ENCODE measurements at regions not wholly inside any gene's neighbourhood (a gene's known extent, or its start where the extent isn't known, plus 50 kb on each side); places are given as distances from the start of the nearest gene placed in this dataset.

DNA sequence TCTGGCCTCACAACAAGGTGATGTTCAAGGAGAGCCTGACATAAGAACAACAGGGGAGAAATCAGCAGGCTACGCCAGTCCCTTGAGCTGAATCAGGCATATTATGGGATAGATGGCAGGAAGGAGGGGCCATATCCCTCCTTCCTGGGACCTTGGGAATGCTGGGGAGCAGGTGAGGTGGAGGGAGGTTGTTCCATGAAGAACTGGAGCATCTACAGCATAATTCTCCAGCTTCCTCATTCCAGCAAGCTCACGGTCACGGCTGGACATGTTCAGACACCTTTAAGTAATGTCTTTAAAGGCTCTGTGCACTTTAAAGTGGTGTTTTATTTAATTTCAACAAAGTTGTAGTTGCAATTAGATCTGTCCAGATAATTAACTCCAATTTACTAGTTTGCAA, 780.5 kb downstream of the TYW1 start:
- Histone ChIP-seq H3K79me2 (ENCODE audit: insufficient read depth, low read depth) (no peaks in the 10 kb centered on the region), H2AFZ (ENCODE audit: low read depth) (no peak overlapping the region), H3K4me3 (IDR thresholded peaks at IDR 0.05; ENCODE audit: insufficient read depth, low read depth, low read length) (no peak overlapping the region), H3K4me1 (ENCODE audit: low read depth, poor library complexity, severe bottlenecking) (no peaks in the 10 kb centered on the region), H3K9ac (no peak overlapping the region), H3K27ac (no peak overlapping the region), H3K27me3 (ENCODE audit: insufficient read depth, low read depth) (no peaks in the 10 kb centered on the region), H4K20me1 (ENCODE audit: insufficient read depth) (no peaks in the 10 kb centered on the region), H3K4me2 (no peak overlapping the region), H3K36me3 (ENCODE audit: insufficient read depth) (no peaks in the 10 kb centered on the region)
- no peak for TF ChIP-seq CTCF (conservative IDR thresholded peaks at IDR 0.05; ENCODE audit: low read depth, low read length)

DNA sequence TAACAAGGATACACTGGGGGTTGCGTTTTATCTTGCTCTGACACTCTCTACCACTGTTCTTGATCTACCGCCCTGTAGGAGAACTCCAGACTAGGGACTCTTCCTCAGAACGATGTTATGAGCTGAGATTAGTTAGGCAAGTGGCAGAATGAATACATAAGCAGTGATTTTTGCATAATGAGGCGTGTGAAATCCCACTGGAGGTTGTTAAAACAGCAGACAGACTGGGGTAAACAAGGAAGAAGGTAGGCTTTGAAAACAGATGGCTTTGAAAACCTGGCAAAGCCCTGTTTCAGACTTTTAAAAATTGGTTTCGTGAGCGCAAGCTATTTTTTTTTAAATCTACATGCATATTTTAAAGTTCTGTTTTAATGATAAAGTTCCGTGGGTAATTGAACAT, 785.2 kb downstream of the TYW1 start:
- no peak overlapping the region for H3K4me3 ChIP-seq (IDR thresholded peaks at IDR 0.05; ENCODE audit: insufficient read depth, low read depth, low read length)
- H3K9ac ChIP-seq: no peak overlapping the region
- no peaks in the 10 kb centered on the region for H3K4me1 ChIP-seq (ENCODE audit: low read depth, poor library complexity, severe bottlenecking)
- H4K20me1 ChIP-seq (ENCODE audit: insufficient read depth): no peaks in the 10 kb centered on the region
- no peak overlapping the region for H2AFZ ChIP-seq (ENCODE audit: low read depth)
- H3K4me2 ChIP-seq: no peak overlapping the region
- no peak for TF ChIP-seq CTCF (conservative IDR thresholded peaks at IDR 0.05; ENCODE audit: low read depth, low read length)
- H3K36me3 ChIP-seq (ENCODE audit: insufficient read depth): no peaks in the 10 kb centered on the region
- H3K79me2 ChIP-seq (ENCODE audit: insufficient read depth, low read depth): no peaks in the 10 kb centered on the region
- H3K27me3 ChIP-seq (ENCODE audit: insufficient read depth, low read depth): no peaks in the 10 kb centered on the region
- H3K27ac ChIP-seq: no peak overlapping the region

DNA sequence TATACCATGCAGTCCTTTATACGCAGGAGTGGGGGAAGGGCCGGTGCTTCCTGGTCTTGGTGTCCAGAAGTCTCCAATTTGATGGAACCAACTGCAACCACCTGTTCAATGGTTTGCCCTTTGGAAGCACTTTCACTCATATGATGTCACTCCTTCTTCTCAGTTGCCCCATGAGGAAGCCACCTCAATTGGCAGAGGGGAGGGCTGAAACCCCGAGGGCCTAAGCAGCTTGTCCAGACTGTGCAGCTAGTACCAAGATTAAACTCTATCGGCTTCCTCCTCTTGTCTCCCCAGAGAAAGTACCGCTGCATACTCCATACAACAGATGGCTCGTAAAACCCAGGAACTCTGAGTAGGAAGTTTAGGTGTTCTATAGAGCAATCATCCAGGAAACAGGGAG, 789.4 kb downstream of the TYW1 start:
- TF ChIP-seq CTCF (conservative IDR thresholded peaks at IDR 0.05; ENCODE audit: low read depth, low read length): no peak
- H3K79me2 ChIP-seq (ENCODE audit: insufficient read depth, low read depth): no peaks in the 10 kb centered on the region
- no peaks in the 10 kb centered on the region for H3K27me3 ChIP-seq (ENCODE audit: insufficient read depth, low read depth)
- H2AFZ ChIP-seq (ENCODE audit: low read depth): no peak overlapping the region
- no peak overlapping the region for H3K27ac ChIP-seq
- no peaks in the 10 kb centered on the region for H3K4me1 ChIP-seq (ENCODE audit: low read depth, poor library complexity, severe bottlenecking)
- no peak overlapping the region for H3K4me2 ChIP-seq
- H4K20me1 ChIP-seq (ENCODE audit: insufficient read depth): no peaks in the 10 kb centered on the region
- H3K36me3 ChIP-seq (ENCODE audit: insufficient read depth): no peaks in the 10 kb centered on the region
- no peak overlapping the region for H3K4me3 ChIP-seq (IDR thresholded peaks at IDR 0.05; ENCODE audit: insufficient read depth, low read depth, low read length)
- H3K9ac ChIP-seq: no peak overlapping the region

GRCh38 chr7:67788669-67789068, 792.0 kb downstream of the TYW1 start:
- H3K9ac ChIP-seq: no peak overlapping the region
- TF ChIP-seq CTCF (conservative IDR thresholded peaks at IDR 0.05; ENCODE audit: low read depth, low read length): no peak
- no peak overlapping the region for H3K4me3 ChIP-seq (IDR thresholded peaks at IDR 0.05; ENCODE audit: insufficient read depth, low read depth, low read length)
- no peaks in the 10 kb centered on the region for H3K36me3 ChIP-seq (ENCODE audit: insufficient read depth)
- H3K27me3 ChIP-seq (ENCODE audit: insufficient read depth, low read depth): no peaks in the 10 kb centered on the region
- H3K27ac ChIP-seq: no peak overlapping the region
- H3K4me1 ChIP-seq (ENCODE audit: low read depth, poor library complexity, severe bottlenecking): no peaks in the 10 kb centered on the region
- H3K4me2 ChIP-seq: no peak overlapping the region
- H2AFZ ChIP-seq (ENCODE audit: low read depth): no peak overlapping the region
- H4K20me1 ChIP-seq (ENCODE audit: insufficient read depth): no peaks in the 10 kb centered on the region
- no peaks in the 10 kb centered on the region for H3K79me2 ChIP-seq (ENCODE audit: insufficient read depth, low read depth)

- no peaks in the 10 kb centered on the region for H4K20me1 ChIP-seq (ENCODE audit: insufficient read depth)
- no peak overlapping the region for H3K4me3 ChIP-seq (IDR thresholded peaks at IDR 0.05; ENCODE audit: insufficient read depth, low read depth, low read length)
- no peaks in the 10 kb centered on the region for H3K27me3 ChIP-seq (ENCODE audit: insufficient read depth, low read depth)
- H3K27ac ChIP-seq: no peak overlapping the region
- H3K79me2 ChIP-seq (ENCODE audit: insufficient read depth, low read depth): no peaks in the 10 kb centered on the region
- H3K9ac ChIP-seq: no peak overlapping the region
- no peaks in the 10 kb centered on the region for H3K36me3 ChIP-seq (ENCODE audit: insufficient read depth)
- no peak overlapping the region for H2AFZ ChIP-seq (ENCODE audit: low read depth)
- H3K4me2 ChIP-seq: no peak overlapping the region
- H3K4me1 ChIP-seq (ENCODE audit: low read depth, poor library complexity, severe bottlenecking): no peaks in the 10 kb centered on the region
- no peak for TF ChIP-seq CTCF (conservative IDR thresholded peaks at IDR 0.05; ENCODE audit: low read depth, low read length)
These were observed 795.3 kb downstream of the TYW1 start for GRCh38 chr7:67791918-67792317.
